Activated CD4-positive, alpha-beta T cell treated with anti-CD3 and anti-CD28 coated beads, Interleukin-2, amount 10 ng/mL, durations not matched to agents 24 days and 14 days (primary cell): ENCODE measurements at regions not wholly inside any gene's neighbourhood (a gene's known extent, or its start where the extent isn't known, plus 50 kb on each side); places are given as distances from the start of the nearest gene placed in this dataset.

Source experiments
- DNase-seq: peaks from one replicate; pipeline ENCODE4 v3.0.0; 2022
- H3K27ac Mint-ChIP-seq: one replicate; pipeline ENCODE4 v1.8.0; 2022; ENCODE audit warnings: mild to moderate bottlenecking, mixed read lengths
- H3K27me3 Mint-ChIP-seq: one replicate; pipeline ENCODE4 v1.8.0; 2022; ENCODE audit warnings: mixed read lengths
- H3K36me3 Mint-ChIP-seq: one replicate; pipeline ENCODE4 v1.8.0; 2022; ENCODE audit warnings: low read depth, mild to moderate bottlenecking, mixed read lengths
- H3K4me1 Mint-ChIP-seq: one replicate; pipeline ENCODE4 v1.8.0; 2021; ENCODE audit warnings: mixed read lengths
- H3K4me3 Mint-ChIP-seq: one replicate; pipeline ENCODE4 v1.8.0; 2022; ENCODE audit warnings: mild to moderate bottlenecking, moderate library complexity, mixed read lengths
- H3K9me3 Mint-ChIP-seq: one replicate; pipeline ENCODE4 v1.8.0; 2021; ENCODE audit warnings: mixed read lengths
- intact Hi-C: fragments of 100-400 bp; cut with micrococcal nuclease; formaldehyde crosslinking; loops from one replicate; pipeline ENCODE4 v1.15.1; 2023

- H3K4me1 Mint-ChIP-seq = no peaks in the 10 kb centered on the region
- no peaks in the 10 kb centered on the region for H3K27me3 Mint-ChIP-seq
- DNase-seq = no peak
- H3K27ac Mint-ChIP-seq = no peak overlapping the region
- H3K4me3 Mint-ChIP-seq = no peak overlapping the region
- H3K9me3 Mint-ChIP-seq = no peaks in the 10 kb centered on the region
- no peaks in the 10 kb centered on the region for H3K36me3 Mint-ChIP-seq
- intact Hi-C loops = no loop called here
Measured at GRCh38 chr13:61672756-61673155, 257.1 kb upstream of the PCDH20 start.

- intact Hi-C loops = no loop called here
- no peaks in the 10 kb centered on the region for H3K27me3 Mint-ChIP-seq
- DNase-seq = no peak
- H3K4me3 Mint-ChIP-seq = no peak overlapping the region
- H3K9me3 Mint-ChIP-seq = no peaks in the 10 kb centered on the region
- H3K4me1 Mint-ChIP-seq = no peaks in the 10 kb centered on the region
- H3K27ac Mint-ChIP-seq = no peak overlapping the region
- H3K36me3 Mint-ChIP-seq = no peaks in the 10 kb centered on the region
Measured at GRCh38 chr13:61670384-61671161, 254.9 kb upstream of the PCDH20 start.

GRCh38 chr13:61664801-61665705 is 249.4 kb upstream of the PCDH20 start:
- no peak overlapping the region for H3K4me3 Mint-ChIP-seq
- no peaks in the 10 kb centered on the region for H3K9me3 Mint-ChIP-seq
- no peak overlapping the region for H3K27ac Mint-ChIP-seq
- no peaks in the 10 kb centered on the region for H3K27me3 Mint-ChIP-seq
- DNase-seq = no peak
- intact Hi-C loops = no loop called here
- no peaks in the 10 kb centered on the region for H3K4me1 Mint-ChIP-seq
- H3K36me3 Mint-ChIP-seq = no peaks in the 10 kb centered on the region

- H3K4me1 Mint-ChIP-seq = no peaks in the 10 kb centered on the region
- H3K9me3 Mint-ChIP-seq = no peaks in the 10 kb centered on the region
- H3K36me3 Mint-ChIP-seq = no peaks in the 10 kb centered on the region
- no peak overlapping the region for H3K4me3 Mint-ChIP-seq
- no peak overlapping the region for H3K27ac Mint-ChIP-seq
- no peaks in the 10 kb centered on the region for H3K27me3 Mint-ChIP-seq
- intact Hi-C loops = no loop called here
- DNase-seq = no peak
Measured at GRCh38 chr13:61654481-61654880, 238.8 kb upstream of the PCDH20 start.

- Mint-ChIP-seq H3K4me3 (no peak overlapping the region), H3K4me1 (no peaks in the 10 kb centered on the region), H3K27me3 (no peaks in the 10 kb centered on the region), H3K36me3 (no peaks in the 10 kb centered on the region), H3K9me3 (peaks cover 8% of the 10 kb centered on the region), H3K27ac (no peak overlapping the region)
- intact Hi-C loops = no loop called here
- DNase-seq = no peak
Measured at GRCh38 chr13:61648547-61648946, 232.9 kb upstream of the PCDH20 start.

DNA sequence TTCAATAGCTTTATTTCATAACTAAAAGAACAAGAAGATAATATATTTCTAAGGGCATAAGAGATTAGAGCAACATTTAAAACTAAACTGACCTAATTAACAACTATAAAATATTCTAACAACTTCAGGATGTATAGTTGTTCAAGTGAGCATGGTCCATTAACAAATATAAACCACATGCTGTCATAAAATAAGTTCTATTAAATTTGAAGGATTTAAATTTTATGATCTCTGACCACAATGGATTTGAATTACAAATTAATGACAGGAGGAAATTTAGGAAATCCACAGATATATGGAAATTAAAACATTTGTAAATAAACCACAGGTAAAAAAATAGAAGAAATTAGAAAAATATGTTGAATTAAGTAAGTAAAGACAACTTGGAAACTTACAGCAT is 196.5 kb upstream of the PCDH20 start:
- Mint-ChIP-seq H3K9me3 (peaks cover 10% of the 10 kb centered on the region), H3K36me3 (no peaks in the 10 kb centered on the region), H3K27me3 (no peaks in the 10 kb centered on the region), H3K4me1 (no peaks in the 10 kb centered on the region), H3K4me3 (no peak overlapping the region), H3K27ac (no peak overlapping the region)
- intact Hi-C loops = no loop called here
- DNase-seq = no peak

DNA sequence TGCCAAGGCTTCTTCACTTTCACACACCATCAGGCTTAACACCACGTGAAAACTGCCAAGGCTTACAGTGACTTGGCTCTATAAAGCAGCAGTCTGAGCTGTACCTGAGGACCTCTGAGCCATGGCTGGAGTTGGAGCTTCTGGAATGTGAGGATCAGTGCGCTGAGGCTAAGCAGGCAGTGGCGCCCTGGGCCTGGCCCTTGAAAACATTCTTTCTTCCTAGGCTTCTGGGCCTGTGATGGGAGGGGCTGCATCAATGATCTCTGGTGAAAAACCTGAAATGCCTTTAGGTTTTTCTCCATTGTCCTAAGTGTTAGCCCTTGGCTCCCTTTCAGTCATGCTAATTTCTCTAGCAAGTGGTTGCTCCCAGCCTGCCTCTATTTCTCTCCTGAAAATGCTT is 192.5 kb upstream of the PCDH20 start:
- no peaks in the 10 kb centered on the region for H3K36me3 Mint-ChIP-seq
- H3K27ac Mint-ChIP-seq = no peak overlapping the region
- DNase-seq = no peak
- no peaks in the 10 kb centered on the region for H3K27me3 Mint-ChIP-seq
- intact Hi-C loops = no loop called here
- H3K4me3 Mint-ChIP-seq = no peak overlapping the region
- H3K9me3 Mint-ChIP-seq = peaks cover 19% of the 10 kb centered on the region
- H3K4me1 Mint-ChIP-seq = no peaks in the 10 kb centered on the region

DNA sequence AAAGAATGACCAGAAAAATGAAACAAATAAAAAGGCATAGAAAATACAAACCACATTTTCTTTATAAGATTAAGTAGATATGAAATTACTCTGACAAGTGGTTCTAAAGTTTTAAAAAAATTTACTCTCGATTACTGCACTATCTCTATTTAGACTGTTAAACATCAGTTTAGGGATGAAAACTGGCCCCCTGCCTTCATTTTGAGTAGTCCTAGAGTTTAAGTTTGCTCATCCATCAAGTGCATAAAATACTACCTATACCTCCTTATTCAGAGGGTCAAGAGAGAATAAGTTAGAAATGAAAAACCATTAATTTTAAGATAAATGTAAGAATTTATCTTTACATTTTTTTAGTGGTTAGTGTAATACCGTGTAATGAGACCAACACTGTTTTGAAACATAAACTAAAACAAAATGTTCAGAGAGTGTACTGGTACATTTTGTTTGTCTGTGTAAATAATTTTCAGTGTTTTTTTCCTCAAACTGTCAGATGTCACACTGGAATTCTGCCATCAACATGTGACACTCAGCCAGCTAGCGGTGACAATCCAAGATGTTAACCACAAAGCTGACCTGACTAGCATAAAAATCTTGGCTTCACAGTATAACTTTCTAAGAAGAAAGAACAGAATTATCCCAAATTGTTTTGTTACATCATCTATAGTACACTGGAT is 184.8 kb upstream of the PCDH20 start:
- intact Hi-C loops = no loop called here

DNA sequence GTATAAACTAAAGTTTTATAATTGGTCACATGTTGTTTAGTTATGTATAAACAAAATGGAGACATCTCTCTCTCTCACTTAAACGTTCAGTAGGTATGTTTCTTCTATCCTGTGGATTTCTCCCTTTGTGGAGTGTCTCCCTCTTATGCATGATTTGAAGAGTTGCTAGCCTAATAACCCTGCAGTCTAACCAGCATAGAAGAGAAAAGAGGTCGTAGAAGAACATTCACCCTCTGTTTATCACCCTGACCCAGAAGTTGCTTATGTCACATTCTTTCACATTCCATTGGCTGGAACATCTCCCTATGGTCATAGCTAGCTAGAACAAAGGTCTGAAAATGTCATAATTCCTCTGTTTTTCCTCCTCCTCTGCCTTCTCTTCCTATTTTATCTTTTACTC is 176.8 kb upstream of the PCDH20 start:
- Mint-ChIP-seq H3K36me3 (no peaks in the 10 kb centered on the region), H3K4me3 (no peak overlapping the region), H3K9me3 (no peaks in the 10 kb centered on the region), H3K27me3 (no peaks in the 10 kb centered on the region), H3K27ac (no peak overlapping the region), H3K4me1 (no peaks in the 10 kb centered on the region)
- intact Hi-C loops = no loop called here
- no peak for DNase-seq

More for the DNA sequence above, 184.8 kb upstream of the PCDH20 start:
- no peak for DNase-seq
- Mint-ChIP-seq H3K27ac (no peak overlapping the region), H3K4me1 (no peaks in the 10 kb centered on the region), H3K36me3 (no peaks in the 10 kb centered on the region), H3K27me3 (no peaks in the 10 kb centered on the region), H3K9me3 (peaks cover 5% of the 10 kb centered on the region), H3K4me3 (no peak overlapping the region)

DNA sequence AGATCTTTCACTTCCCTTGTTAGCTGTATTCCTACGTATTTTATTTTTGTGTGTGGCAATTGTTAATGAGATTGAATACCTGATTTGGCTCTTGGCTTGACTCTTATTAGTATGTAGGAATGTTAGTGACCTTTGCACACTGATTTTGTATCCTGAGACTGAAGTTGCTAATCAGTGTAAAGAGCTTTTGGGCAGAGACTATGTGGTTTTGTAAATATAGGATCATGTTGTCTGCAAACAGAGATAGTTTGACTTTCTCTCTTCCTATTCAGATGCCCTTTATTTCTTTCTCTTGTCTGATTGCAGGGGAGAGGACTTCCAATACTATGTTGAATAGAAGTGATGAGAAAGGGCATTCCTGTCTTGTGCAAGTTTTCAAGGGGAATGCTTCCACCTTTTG is 160.3 kb upstream of the PCDH20 start:
- no peaks in the 10 kb centered on the region for H3K4me1 Mint-ChIP-seq
- H3K27ac Mint-ChIP-seq = no peak overlapping the region
- no peaks in the 10 kb centered on the region for H3K27me3 Mint-ChIP-seq
- H3K9me3 Mint-ChIP-seq = peaks cover 4% of the 10 kb centered on the region
- H3K36me3 Mint-ChIP-seq = no peaks in the 10 kb centered on the region
- no peak for DNase-seq
- no peak overlapping the region for H3K4me3 Mint-ChIP-seq
- intact Hi-C loops = no loop called here

DNA sequence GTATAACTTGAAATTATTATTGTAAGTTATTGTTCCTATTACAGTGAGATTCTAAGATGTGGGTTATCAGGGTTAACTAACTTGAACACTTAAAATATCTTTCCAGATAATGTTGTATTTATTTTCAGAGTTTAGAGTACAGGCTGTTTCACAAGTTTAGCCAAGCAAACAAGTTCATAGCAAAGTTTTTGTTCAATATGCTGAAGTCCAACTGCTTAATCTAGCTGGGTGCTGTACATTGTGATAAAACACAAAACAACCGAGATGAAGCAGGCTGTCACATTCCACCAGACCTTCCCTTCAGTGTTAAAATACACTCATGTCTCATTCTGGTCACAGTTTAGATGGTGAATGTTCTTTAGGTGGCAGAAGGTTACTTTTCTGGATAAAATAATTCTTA is 148.0 kb upstream of the PCDH20 start:
- Mint-ChIP-seq H3K27ac (no peak overlapping the region), H3K4me1 (no peaks in the 10 kb centered on the region), H3K36me3 (no peaks in the 10 kb centered on the region), H3K9me3 (no peaks in the 10 kb centered on the region), H3K27me3 (no peaks in the 10 kb centered on the region), H3K4me3 (no peak overlapping the region)
- no peak for DNase-seq
- intact Hi-C loops = no loop called here

GRCh38 chr13:61546911-61547310 is 131.3 kb upstream of the PCDH20 start:
- H3K36me3 Mint-ChIP-seq = no peaks in the 10 kb centered on the region
- H3K4me3 Mint-ChIP-seq = no peak overlapping the region
- DNase-seq = no peak
- H3K9me3 Mint-ChIP-seq = no peaks in the 10 kb centered on the region
- no peaks in the 10 kb centered on the region for H3K27me3 Mint-ChIP-seq
- H3K4me1 Mint-ChIP-seq = no peaks in the 10 kb centered on the region
- H3K27ac Mint-ChIP-seq = no peak overlapping the region
- intact Hi-C loops = no loop called here

- DNase-seq = no peak
- H3K9me3 Mint-ChIP-seq = no peaks in the 10 kb centered on the region
- H3K4me3 Mint-ChIP-seq = no peak overlapping the region
- H3K27ac Mint-ChIP-seq = no peak overlapping the region
- no peaks in the 10 kb centered on the region for H3K4me1 Mint-ChIP-seq
- intact Hi-C loops = no loop called here
- H3K27me3 Mint-ChIP-seq = no peaks in the 10 kb centered on the region
- H3K36me3 Mint-ChIP-seq = no peaks in the 10 kb centered on the region
Measured at GRCh38 chr13:61546413-61546812, 130.8 kb upstream of the PCDH20 start.

GRCh38 chr13:61536433-61536832 is 120.8 kb upstream of the PCDH20 start:
- Mint-ChIP-seq H3K4me3 (no peak overlapping the region), H3K27me3 (no peaks in the 10 kb centered on the region), H3K27ac (no peak overlapping the region), H3K36me3 (no peaks in the 10 kb centered on the region), H3K4me1 (no peaks in the 10 kb centered on the region), H3K9me3 (no peaks in the 10 kb centered on the region)
- no peak for DNase-seq
- intact Hi-C loops = no loop called here
